Stimulated activated naive CD8-positive, alpha-beta T cell treated with anti-CD3 and anti-CD28 coated beads, Interleukin-15, Interleukin-2, amounts not matched to agents 100 ng/mL and 50 ng/mL, for 24 hours (primary cell): ENCODE measurements at regions not wholly inside any gene's neighbourhood (a gene's known extent, or its start where the extent isn't known, plus 50 kb on each side); places are given as distances from the start of the nearest gene placed in this dataset.

Experiments
- H3K27ac Mint-ChIP-seq: one replicate; pipeline ENCODE4 v1.8.0; 2021; ENCODE audit warnings: mild to moderate bottlenecking, mixed read lengths
- H3K27me3 Mint-ChIP-seq: one replicate; pipeline ENCODE4 v1.8.0; 2021; ENCODE audit warnings: mixed read lengths
- H3K36me3 Mint-ChIP-seq: one replicate; pipeline ENCODE4 v1.8.0; 2021; ENCODE audit warnings: low read depth, mixed read lengths
- H3K4me1 Mint-ChIP-seq: one replicate; pipeline ENCODE4 v1.8.0; 2021; ENCODE audit warnings: low read depth, mixed read lengths
- H3K4me3 Mint-ChIP-seq: one replicate; pipeline ENCODE4 v1.8.0; 2021; ENCODE audit warnings: mild to moderate bottlenecking, mixed read lengths
- H3K9me3 Mint-ChIP-seq: one replicate; pipeline ENCODE4 v1.8.0; 2021; ENCODE audit warnings: mixed read lengths

- Mint-ChIP-seq H3K4me3 (no peak overlapping the region), H3K36me3 (no peaks in the 10 kb centered on the region), H3K4me1 (no peaks in the 10 kb centered on the region), H3K27me3 (no peaks in the 10 kb centered on the region), H3K9me3 (no peaks in the 10 kb centered on the region), H3K27ac (no peak overlapping the region)
Observed at GRCh38 chr2:223389624-223390023, 212.5 kb downstream of the SCG2 start.

GRCh38 chr2:223396993-223397392, 205.2 kb downstream of the SCG2 start:
- H3K27me3 Mint-ChIP-seq, result no peaks in the 10 kb centered on the region
- H3K36me3 Mint-ChIP-seq, result no peaks in the 10 kb centered on the region
- no peaks in the 10 kb centered on the region for H3K4me1 Mint-ChIP-seq
- H3K27ac Mint-ChIP-seq, result no peak overlapping the region
- H3K9me3 Mint-ChIP-seq, result peaks cover 8% of the 10 kb centered on the region
- no peak overlapping the region for H3K4me3 Mint-ChIP-seq

- Mint-ChIP-seq H3K4me1 (no peaks in the 10 kb centered on the region), H3K27me3 (no peaks in the 10 kb centered on the region), H3K36me3 (no peaks in the 10 kb centered on the region), H3K9me3 (peaks cover 11% of the 10 kb centered on the region), H3K27ac (no peak overlapping the region), H3K4me3 (no peak overlapping the region)
Observed at GRCh38 chr2:223399357-223399957, 202.7 kb downstream of the SCG2 start.

- H3K27ac Mint-ChIP-seq, result no peak overlapping the region
- no peaks in the 10 kb centered on the region for H3K36me3 Mint-ChIP-seq
- no peaks in the 10 kb centered on the region for H3K27me3 Mint-ChIP-seq
- peaks cover 3% of the 10 kb centered on the region for H3K9me3 Mint-ChIP-seq
- no peak overlapping the region for H3K4me3 Mint-ChIP-seq
- H3K4me1 Mint-ChIP-seq, result no peaks in the 10 kb centered on the region
Observed at GRCh38 chr2:223404616-223405015, 197.5 kb downstream of the SCG2 start.

GRCh38 chr2:223414646-223415045, 187.5 kb downstream of the SCG2 start:
- H3K9me3 Mint-ChIP-seq, result peaks cover 8% of the 10 kb centered on the region
- H3K4me3 Mint-ChIP-seq, result no peak overlapping the region
- no peaks in the 10 kb centered on the region for H3K4me1 Mint-ChIP-seq
- H3K27me3 Mint-ChIP-seq, result no peaks in the 10 kb centered on the region
- H3K27ac Mint-ChIP-seq, result no peak overlapping the region
- H3K36me3 Mint-ChIP-seq, result no peaks in the 10 kb centered on the region

- H3K4me3 Mint-ChIP-seq, result no peak overlapping the region
- H3K36me3 Mint-ChIP-seq, result no peaks in the 10 kb centered on the region
- H3K9me3 Mint-ChIP-seq, result peaks cover 8% of the 10 kb centered on the region
- no peak overlapping the region for H3K27ac Mint-ChIP-seq
- no peaks in the 10 kb centered on the region for H3K4me1 Mint-ChIP-seq
- no peaks in the 10 kb centered on the region for H3K27me3 Mint-ChIP-seq
Observed at GRCh38 chr2:223415071-223415470, 187.1 kb downstream of the SCG2 start.

- H3K9me3 Mint-ChIP-seq, result peaks cover 8% of the 10 kb centered on the region
- H3K36me3 Mint-ChIP-seq, result no peaks in the 10 kb centered on the region
- H3K4me1 Mint-ChIP-seq, result no peaks in the 10 kb centered on the region
- H3K4me3 Mint-ChIP-seq, result no peak overlapping the region
- no peaks in the 10 kb centered on the region for H3K27me3 Mint-ChIP-seq
- no peak overlapping the region for H3K27ac Mint-ChIP-seq
Observed at GRCh38 chr2:223416815-223417610, 185.1 kb downstream of the SCG2 start.

GRCh38 chr2:223418131-223418530, 184.0 kb downstream of the SCG2 start:
- H3K27ac Mint-ChIP-seq, result no peak overlapping the region
- H3K9me3 Mint-ChIP-seq, result peaks cover 8% of the 10 kb centered on the region
- H3K4me1 Mint-ChIP-seq, result no peaks in the 10 kb centered on the region
- no peaks in the 10 kb centered on the region for H3K36me3 Mint-ChIP-seq
- H3K27me3 Mint-ChIP-seq, result no peaks in the 10 kb centered on the region
- H3K4me3 Mint-ChIP-seq, result no peak overlapping the region

- Mint-ChIP-seq H3K4me1 (no peaks in the 10 kb centered on the region), H3K9me3 (peaks cover 6% of the 10 kb centered on the region), H3K27me3 (no peaks in the 10 kb centered on the region), H3K4me3 (no peak overlapping the region), H3K36me3 (no peaks in the 10 kb centered on the region), H3K27ac (no peak overlapping the region)
Observed at GRCh38 chr2:223418604-223419199, 183.5 kb downstream of the SCG2 start.

- Mint-ChIP-seq H3K4me3 (no peak overlapping the region), H3K27me3 (no peaks in the 10 kb centered on the region), H3K36me3 (no peaks in the 10 kb centered on the region), H3K9me3 (no peaks in the 10 kb centered on the region), H3K27ac (peak overlapping the region; percentile 52), H3K4me1 (no peaks in the 10 kb centered on the region)
Observed at GRCh38 chr2:223420048-223420447, 182.1 kb downstream of the SCG2 start.

- peaks cover 5% of the 10 kb centered on the region for H3K27me3 Mint-ChIP-seq
- H3K4me3 Mint-ChIP-seq, result no peak overlapping the region
- H3K9me3 Mint-ChIP-seq, result peaks cover 6% of the 10 kb centered on the region
- H3K4me1 Mint-ChIP-seq, result no peaks in the 10 kb centered on the region
- no peaks in the 10 kb centered on the region for H3K36me3 Mint-ChIP-seq
- no peak overlapping the region for H3K27ac Mint-ChIP-seq
Observed at GRCh38 chr2:223431479-223431878, 170.7 kb downstream of the SCG2 start.

- no peaks in the 10 kb centered on the region for H3K4me1 Mint-ChIP-seq
- H3K36me3 Mint-ChIP-seq, result no peaks in the 10 kb centered on the region
- peaks cover 5% of the 10 kb centered on the region for H3K27me3 Mint-ChIP-seq
- no peak overlapping the region for H3K4me3 Mint-ChIP-seq
- H3K9me3 Mint-ChIP-seq, result peaks cover 3% of the 10 kb centered on the region
- H3K27ac Mint-ChIP-seq, result no peak overlapping the region
Observed at GRCh38 chr2:223433461-223433860, 168.7 kb downstream of the SCG2 start.

GRCh38 chr2:223437788-223438187, 164.4 kb downstream of the SCG2 start:
- Mint-ChIP-seq H3K9me3 (no peaks in the 10 kb centered on the region), H3K4me3 (no peak overlapping the region), H3K4me1 (no peaks in the 10 kb centered on the region), H3K36me3 (no peaks in the 10 kb centered on the region), H3K27me3 (no peaks in the 10 kb centered on the region), H3K27ac (no peak overlapping the region)

- H3K4me1 Mint-ChIP-seq, result no peaks in the 10 kb centered on the region
- H3K4me3 Mint-ChIP-seq, result no peak overlapping the region
- H3K36me3 Mint-ChIP-seq, result no peaks in the 10 kb centered on the region
- H3K9me3 Mint-ChIP-seq, result no peaks in the 10 kb centered on the region
- no peak overlapping the region for H3K27ac Mint-ChIP-seq
- H3K27me3 Mint-ChIP-seq, result no peaks in the 10 kb centered on the region
Observed at GRCh38 chr2:223439184-223439583, 163.0 kb downstream of the SCG2 start.

GRCh38 chr2:223439786-223440185, 162.4 kb downstream of the SCG2 start:
- Mint-ChIP-seq H3K4me1 (no peaks in the 10 kb centered on the region), H3K27ac (no peak overlapping the region), H3K9me3 (no peaks in the 10 kb centered on the region), H3K27me3 (no peaks in the 10 kb centered on the region), H3K4me3 (no peak overlapping the region), H3K36me3 (no peaks in the 10 kb centered on the region)
